Adrenal gland (tissue), 5 donors: ENCODE measurements at regions not wholly inside any gene's neighbourhood (a gene's known extent, or its start where the extent isn't known, plus 50 kb on each side); places are given as distances from the start of the nearest gene placed in this dataset.

Experiments
- POLR2A ChIP-seq, 2 donors: fragments of 450-650 bp; IDR thresholded peaks; one replicate each; pipeline ENCODE4 v1.6.1; 2017; ENCODE audit warnings: antibody characterized with exemption in 2 of 2, mild to moderate bottlenecking in 2 of 2, moderate library complexity in 1 of 2
- TF ChIP-seq, protein P1 (sequence below), 6 experiments: fragments of 450-650 bp in 4 of 6; fragments of 200-600 bp in 2 of 6; sonication (generic) in 1 of 6; IDR thresholded peaks; 1 replicate in 5 of 6; 2 replicates in 1 of 6; pipeline versions ENCODE4 v1.5.1 to v1.8.0; 2016 to 2021; ENCODE audit warnings: antibody characterized with exemption in 6 of 6, mild to moderate bottlenecking in 2 of 6, moderate library complexity in 1 of 6
- donor health status: DM: no; HTN: no; CAD: no.

DNA sequence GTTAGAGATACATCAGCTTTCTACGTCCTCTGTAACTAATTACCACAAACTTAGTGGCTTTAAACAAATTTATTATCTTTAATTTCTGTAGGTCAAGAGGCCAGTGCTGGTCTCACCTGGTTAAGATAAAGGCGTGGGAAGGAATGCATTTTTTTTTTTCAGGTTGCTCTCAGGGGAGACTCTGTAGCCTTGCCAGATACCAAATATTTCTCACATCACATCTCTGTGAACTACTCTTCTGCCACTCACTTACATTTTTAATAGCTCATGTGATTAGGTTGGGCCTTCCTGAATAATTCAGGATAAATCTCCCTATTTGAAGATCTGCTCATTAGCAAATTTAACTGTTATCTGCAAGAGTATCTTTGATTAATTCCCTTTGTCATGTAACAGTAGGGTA is 214.6 kb downstream of the CBLN2 start:
- no peak for TF ChIP-seq POLR2A (IDR thresholded peaks at IDR 0.05)
- TF ChIP-seq, protein P1, sequence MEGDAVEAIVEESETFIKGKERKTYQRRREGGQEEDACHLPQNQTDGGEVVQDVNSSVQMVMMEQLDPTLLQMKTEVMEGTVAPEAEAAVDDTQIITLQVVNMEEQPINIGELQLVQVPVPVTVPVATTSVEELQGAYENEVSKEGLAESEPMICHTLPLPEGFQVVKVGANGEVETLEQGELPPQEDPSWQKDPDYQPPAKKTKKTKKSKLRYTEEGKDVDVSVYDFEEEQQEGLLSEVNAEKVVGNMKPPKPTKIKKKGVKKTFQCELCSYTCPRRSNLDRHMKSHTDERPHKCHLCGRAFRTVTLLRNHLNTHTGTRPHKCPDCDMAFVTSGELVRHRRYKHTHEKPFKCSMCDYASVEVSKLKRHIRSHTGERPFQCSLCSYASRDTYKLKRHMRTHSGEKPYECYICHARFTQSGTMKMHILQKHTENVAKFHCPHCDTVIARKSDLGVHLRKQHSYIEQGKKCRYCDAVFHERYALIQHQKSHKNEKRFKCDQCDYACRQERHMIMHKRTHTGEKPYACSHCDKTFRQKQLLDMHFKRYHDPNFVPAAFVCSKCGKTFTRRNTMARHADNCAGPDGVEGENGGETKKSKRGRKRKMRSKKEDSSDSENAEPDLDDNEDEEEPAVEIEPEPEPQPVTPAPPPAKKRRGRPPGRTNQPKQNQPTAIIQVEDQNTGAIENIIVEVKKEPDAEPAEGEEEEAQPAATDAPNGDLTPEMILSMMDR (IDR thresholded peaks at IDR 0.05): no peak
